ENCODE measurements at regions not wholly inside any gene's neighbourhood (a gene's known extent, or its start where the extent isn't known, plus 50 kb on each side); places are given as distances from the start of the nearest gene placed in this dataset.
A peak's percentile ranks its signal among the peaks of the same experiment; 100 is the strongest.

DNA sequence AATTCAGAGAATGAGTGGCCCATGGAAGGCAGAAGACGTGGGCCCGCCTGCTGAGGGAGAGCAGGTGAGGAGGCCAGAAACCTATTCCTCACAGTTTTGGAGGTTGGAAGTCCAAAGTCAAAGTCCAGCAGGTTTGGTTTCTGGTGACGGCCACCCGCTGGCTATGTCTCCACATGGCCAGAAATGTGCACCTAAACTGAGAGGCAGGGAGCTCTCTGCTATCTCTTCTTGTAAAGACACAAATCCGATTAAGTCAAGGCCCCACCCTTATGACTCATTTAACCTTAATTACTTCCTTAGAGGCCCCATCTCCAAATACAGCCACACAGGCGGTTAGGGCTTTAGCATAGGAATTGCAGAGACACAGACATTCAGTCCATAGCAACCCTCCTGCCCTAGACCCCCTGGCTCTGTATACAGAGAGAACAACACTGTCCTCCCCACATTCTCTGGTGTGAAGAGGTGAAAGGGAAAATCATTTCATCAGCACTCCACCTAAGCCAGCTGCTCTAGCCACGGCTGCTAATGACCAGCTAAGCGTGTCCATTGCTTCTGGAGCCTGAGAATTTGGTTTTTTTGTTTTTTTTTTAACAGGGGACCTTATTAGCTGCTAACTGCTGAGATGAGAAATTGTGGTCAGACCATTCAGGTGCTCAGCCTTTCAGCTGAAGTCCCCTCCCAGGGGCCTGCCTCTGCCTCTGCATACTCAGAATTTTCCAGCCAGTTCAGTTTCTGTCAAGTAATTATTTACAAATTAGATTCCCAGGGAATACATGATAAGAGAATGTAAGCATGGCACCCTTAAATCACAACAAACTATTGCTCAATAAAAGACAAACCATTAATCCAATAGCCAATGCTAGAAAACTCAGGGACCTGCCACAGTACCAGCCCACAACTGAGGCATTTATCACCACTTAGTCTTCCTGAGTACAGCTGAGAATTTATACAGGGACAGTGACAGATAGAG is 368.7 kb upstream of the ID2 start:
- Histone ChIP-seq H3K4me3 (ENCODE audit: low read length) (no peak overlapping the region), H3K9ac (ENCODE audit: extremely low read depth, low read length, poor library complexity, severe bottlenecking) (peak overlapping the region; percentile 35), H3K27me3 (ENCODE audit: control insufficient read depth, insufficient read depth, low read length, poor library complexity, severe bottlenecking) (no peaks in the 10 kb centered on the region), H3K4me1 (ENCODE audit: control insufficient read depth, insufficient read depth, low read length) (peaks cover 10% of the 10 kb centered on the region), H3K36me3 (ENCODE audit: control insufficient read depth, insufficient read depth, low read length) (no peaks in the 10 kb centered on the region), H3K27ac (ENCODE audit: low read depth, low read length) (no peak overlapping the region), H3K9me3 (ENCODE audit: control insufficient read depth, low read length) (no peaks in the 10 kb centered on the region)
- 78 to 92% methylated on average over 5 to 8 of the region's 8 CpGs for WGBS, 2 experiments (ENCODE audit: insufficient coverage in 1 of 2, insufficient read length in 1 of 2)
- TF ChIP-seq, protein P1, sequence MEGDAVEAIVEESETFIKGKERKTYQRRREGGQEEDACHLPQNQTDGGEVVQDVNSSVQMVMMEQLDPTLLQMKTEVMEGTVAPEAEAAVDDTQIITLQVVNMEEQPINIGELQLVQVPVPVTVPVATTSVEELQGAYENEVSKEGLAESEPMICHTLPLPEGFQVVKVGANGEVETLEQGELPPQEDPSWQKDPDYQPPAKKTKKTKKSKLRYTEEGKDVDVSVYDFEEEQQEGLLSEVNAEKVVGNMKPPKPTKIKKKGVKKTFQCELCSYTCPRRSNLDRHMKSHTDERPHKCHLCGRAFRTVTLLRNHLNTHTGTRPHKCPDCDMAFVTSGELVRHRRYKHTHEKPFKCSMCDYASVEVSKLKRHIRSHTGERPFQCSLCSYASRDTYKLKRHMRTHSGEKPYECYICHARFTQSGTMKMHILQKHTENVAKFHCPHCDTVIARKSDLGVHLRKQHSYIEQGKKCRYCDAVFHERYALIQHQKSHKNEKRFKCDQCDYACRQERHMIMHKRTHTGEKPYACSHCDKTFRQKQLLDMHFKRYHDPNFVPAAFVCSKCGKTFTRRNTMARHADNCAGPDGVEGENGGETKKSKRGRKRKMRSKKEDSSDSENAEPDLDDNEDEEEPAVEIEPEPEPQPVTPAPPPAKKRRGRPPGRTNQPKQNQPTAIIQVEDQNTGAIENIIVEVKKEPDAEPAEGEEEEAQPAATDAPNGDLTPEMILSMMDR (conservative IDR thresholded peaks at IDR 0.05) = no peak
- DNase-seq = peak; percentile 63
- Mint-ChIP-seq H3K36me3 (ENCODE audit: low read depth) (no peaks in the 10 kb centered on the region), H3K27ac (peak overlapping the region; percentile 84), H3K4me3 (no peak overlapping the region), H3K4me1 (peaks cover 35% of the 10 kb centered on the region), H3K27me3 (ENCODE audit: insufficient read depth) (no peaks in the 10 kb centered on the region), H3K9me3 (no peaks in the 10 kb centered on the region)

DNA sequence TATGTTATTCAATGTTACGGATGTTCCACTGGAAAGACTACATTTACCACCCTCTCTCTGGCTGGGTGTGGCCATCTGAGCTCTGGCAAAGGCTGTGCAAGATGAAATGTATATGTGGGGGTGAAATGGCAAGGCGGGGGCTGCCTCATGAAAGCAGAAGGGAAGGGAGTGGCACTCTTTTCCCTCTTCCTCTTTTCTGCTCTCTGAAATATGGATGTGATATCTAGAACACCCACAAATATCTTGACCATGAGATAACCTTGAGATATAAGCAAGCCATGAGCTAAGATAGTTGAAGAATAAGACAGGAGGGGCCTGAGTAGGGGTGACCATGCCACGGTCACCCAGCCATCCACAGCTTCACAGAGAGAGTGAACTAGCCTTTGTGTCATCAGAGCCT is 367.8 kb upstream of the ID2 start:
- H3K27ac Mint-ChIP-seq = no peak overlapping the region

DNA sequence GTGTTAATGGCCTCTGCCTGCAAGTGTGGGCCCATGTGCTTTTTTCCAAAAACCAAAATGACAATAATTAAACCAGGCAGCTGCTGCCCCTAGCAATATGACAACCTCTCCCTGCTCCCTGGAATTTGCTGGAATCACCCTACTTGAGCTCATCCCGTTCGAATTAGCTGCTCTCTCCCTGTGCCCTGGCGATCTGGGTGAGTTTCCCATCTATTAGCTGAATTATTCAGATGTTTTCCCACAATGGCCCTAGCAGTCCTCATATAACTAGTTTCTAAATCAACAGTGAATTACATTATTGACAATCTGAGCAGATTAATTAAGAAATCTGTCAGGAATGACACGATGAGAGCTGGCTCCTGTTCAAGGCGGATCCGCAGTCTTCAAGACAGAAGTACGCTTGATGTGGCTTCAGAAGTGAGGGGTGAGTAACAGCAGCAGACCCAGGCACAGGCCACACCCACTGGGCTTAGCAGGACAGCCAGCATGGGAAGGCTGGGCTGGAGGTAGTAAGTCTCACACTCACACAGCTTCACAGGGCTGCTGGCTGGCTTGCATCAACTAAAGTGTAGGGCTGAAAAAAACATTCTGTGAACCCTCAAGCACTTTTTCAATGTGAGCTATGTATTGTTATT is 366.2 kb upstream of the ID2 start:
- 83 to 85% methylated on average over 7 of the region's 7 CpGs for WGBS, 2 experiments (ENCODE audit: insufficient coverage in 1 of 2, insufficient read length in 1 of 2)
- Mint-ChIP-seq H3K27ac (no peak overlapping the region), H3K27me3 (ENCODE audit: insufficient read depth) (peaks cover 4% of the 10 kb centered on the region), H3K9me3 (no peaks in the 10 kb centered on the region), H3K4me3 (no peak overlapping the region), H3K4me1 (peaks cover 37% of the 10 kb centered on the region), H3K36me3 (ENCODE audit: low read depth) (no peaks in the 10 kb centered on the region)
- Histone ChIP-seq H3K9ac (ENCODE audit: extremely low read depth, low read length, poor library complexity, severe bottlenecking) (no peak overlapping the region), H3K27ac (ENCODE audit: low read depth, low read length) (no peak overlapping the region), H3K4me1 (ENCODE audit: control insufficient read depth, insufficient read depth, low read length) (peaks cover 10% of the 10 kb centered on the region), H3K4me3 (ENCODE audit: low read length) (no peak overlapping the region), H3K27me3 (ENCODE audit: control insufficient read depth, insufficient read depth, low read length, poor library complexity, severe bottlenecking) (no peaks in the 10 kb centered on the region), H3K9me3 (ENCODE audit: control insufficient read depth, low read length) (no peaks in the 10 kb centered on the region), H3K36me3 (ENCODE audit: control insufficient read depth, insufficient read depth, low read length) (no peaks in the 10 kb centered on the region)
- DNase-seq = peak; percentile 86
- TF ChIP-seq, protein P1 (conservative IDR thresholded peaks at IDR 0.05) = no peak

More for the DNA sequence above, 367.8 kb upstream of the ID2 start:
- H3K36me3 ChIP-seq (ENCODE audit: control insufficient read depth, insufficient read depth, low read length) = no peaks in the 10 kb centered on the region
- 94 to 100% methylated on average over 2 to 3 of the region's 3 CpGs for WGBS, 2 experiments (ENCODE audit: insufficient coverage in 1 of 2, insufficient read length in 1 of 2)
- Mint-ChIP-seq H3K4me3 (no peak overlapping the region), H3K36me3 (ENCODE audit: low read depth) (no peaks in the 10 kb centered on the region), H3K27me3 (ENCODE audit: insufficient read depth) (peaks cover 4% of the 10 kb centered on the region), H3K9me3 (no peaks in the 10 kb centered on the region), H3K4me1 (peaks cover 38% of the 10 kb centered on the region)
- no peak overlapping the region for H3K4me3 ChIP-seq (ENCODE audit: low read length)
- no peak overlapping the region for H3K27ac ChIP-seq (ENCODE audit: low read depth, low read length)
- DNase-seq = no peak
- peaks cover 10% of the 10 kb centered on the region for H3K4me1 ChIP-seq (ENCODE audit: control insufficient read depth, insufficient read depth, low read length)
- no peak overlapping the region for H3K9ac ChIP-seq (ENCODE audit: extremely low read depth, low read length, poor library complexity, severe bottlenecking)
- TF ChIP-seq, protein P1 (conservative IDR thresholded peaks at IDR 0.05) = no peak
- H3K27me3 ChIP-seq (ENCODE audit: control insufficient read depth, insufficient read depth, low read length, poor library complexity, severe bottlenecking) = no peaks in the 10 kb centered on the region
- H3K9me3 ChIP-seq (ENCODE audit: control insufficient read depth, low read length) = no peaks in the 10 kb centered on the region

All from endodermal cell (in vitro differentiated cells).